NCI-H226 (cell line): ENCODE measurements at regions not wholly inside any gene's neighbourhood (a gene's known extent, or its start where the extent isn't known, plus 50 kb on each side); places are given as distances from the start of the nearest gene placed in this dataset.
"Not testable (repeated sequence)": the region's sequence is repeated elsewhere in the genome, so short reads cannot be mapped to it uniquely, and the experiment has no call there.

Source experiments
- DNase-seq: peaks from one replicate; pipeline ENCODE4 v3.0.0-alpha.2; 2015

- no peak for DNase-seq
Observed at GRCh38 chr4:12679217-12679616, 804.9 kb downstream of the RAB28 start.

GRCh38 chr4:12674184-12674583 lies 810.0 kb downstream of the RAB28 start:
- no peak for DNase-seq

- DNase-seq: no peak
Observed at GRCh38 chr4:12672303-12672702, 811.8 kb downstream of the RAB28 start.

- DNase-seq: no peak
Observed at GRCh38 chr4:12658146-12658545, 826.0 kb downstream of the RAB28 start.

GRCh38 chr4:12651876-12652275 lies 832.3 kb downstream of the RAB28 start:
- DNase-seq: no peak

GRCh38 chr4:12645732-12646131 lies 838.4 kb downstream of the RAB28 start:
- no peak for DNase-seq

- DNase-seq: no peak
Observed at GRCh38 chr4:12644261-12644660, 839.9 kb downstream of the RAB28 start.

- DNase-seq: no peak
Observed at GRCh38 chr4:12636191-12636590, 847.9 kb downstream of the RAB28 start.

- DNase-seq: no peak
Observed at GRCh38 chr4:12635629-12636028, 848.5 kb downstream of the RAB28 start.

- DNase-seq: peak; percentile 16
Observed at GRCh38 chr4:12633053-12633651, 851.0 kb downstream of the RAB28 start.

- DNase-seq: no peak
Observed at GRCh38 chr4:12615822-12616221, 868.3 kb downstream of the RAB28 start.

GRCh38 chr4:12612876-12613275 lies 871.3 kb downstream of the RAB28 start:
- DNase-seq: no peak

- DNase-seq: not testable (repeated sequence)
Observed at GRCh38 chr4:12609212-12609875, 874.8 kb downstream of the RAB28 start.

GRCh38 chr4:12595986-12596385 lies 888.2 kb downstream of the RAB28 start:
- no peak for DNase-seq

- no peak for DNase-seq
Observed at GRCh38 chr4:12595489-12595888, 888.7 kb downstream of the RAB28 start.

- DNase-seq: no peak
Observed at GRCh38 chr4:12588582-12588981, 895.6 kb downstream of the RAB28 start.

- no peak for DNase-seq
Observed at GRCh38 chr4:12586242-12587006, 897.7 kb downstream of the RAB28 start.

GRCh38 chr4:12584116-12584875 lies 899.8 kb downstream of the RAB28 start:
- no peak for DNase-seq

GRCh38 chr4:12583275-12583674 lies 900.9 kb downstream of the RAB28 start:
- no peak for DNase-seq

GRCh38 chr4:12580787-12581186 lies 903.4 kb downstream of the RAB28 start:
- no peak for DNase-seq

GRCh38 chr4:12579172-12579571 lies 905.0 kb downstream of the RAB28 start:
- no peak for DNase-seq

GRCh38 chr4:12576409-12576808 lies 907.7 kb downstream of the RAB28 start:
- no peak for DNase-seq

- DNase-seq: no peak
Observed at GRCh38 chr4:12573716-12574115, 910.4 kb downstream of the RAB28 start.
